SHP77 (cell line): ENCODE measurements at regions not wholly inside any gene's neighbourhood (a gene's known extent, or its start where the extent isn't known, plus 50 kb on each side); places are given as distances from the start of the nearest gene placed in this dataset.
"Not testable (repeated sequence)": the region's sequence is repeated elsewhere in the genome, so short reads cannot be mapped to it uniquely, and the experiment has no call there.

Experiments used
- DNase-seq, 2 experiments: peaks; one replicate each; lab custom pipeline; 2025; lab: John Stamatoyannopoulos, UW

DNA sequence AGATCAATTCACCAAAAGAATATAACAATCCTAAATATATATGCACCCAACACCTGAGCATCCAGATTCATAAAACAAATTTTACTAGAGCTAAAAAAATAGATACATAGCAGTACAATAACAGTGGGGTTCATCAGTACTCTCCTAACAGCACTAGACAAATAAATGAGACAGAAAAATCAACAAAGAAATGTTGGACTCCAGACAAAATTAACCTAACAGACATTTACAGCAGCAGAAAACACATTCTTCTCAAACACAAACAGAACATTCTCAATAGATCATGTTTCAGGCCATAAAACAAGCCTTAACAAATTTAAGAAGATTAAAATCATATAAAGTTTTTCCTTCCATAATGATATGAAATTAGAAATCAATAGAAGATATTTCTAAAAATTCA lies 124.8 kb upstream of the NECTIN3 start:
- no peak for DNase-seq

DNA sequence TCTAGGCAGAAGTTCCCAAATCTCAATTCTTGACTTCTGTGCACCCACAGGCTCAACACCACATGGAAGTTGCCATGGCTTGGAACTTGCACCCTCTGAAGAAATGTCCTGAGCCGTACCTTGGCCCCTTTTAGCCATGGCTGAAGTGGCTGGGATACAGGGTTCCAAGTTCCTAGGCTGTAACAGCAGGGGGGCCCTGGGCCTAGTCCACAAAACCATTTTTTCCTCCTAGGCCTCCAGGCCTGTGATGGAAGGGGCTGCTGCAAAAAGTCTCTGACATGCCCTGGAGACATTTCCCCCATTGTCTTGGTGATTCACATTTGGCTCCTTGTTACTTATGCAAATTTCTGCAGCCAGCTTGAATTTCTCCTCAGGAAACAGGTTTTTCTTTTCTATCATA lies 122.4 kb upstream of the NECTIN3 start:
- not testable (repeated sequence) for DNase-seq

DNA sequence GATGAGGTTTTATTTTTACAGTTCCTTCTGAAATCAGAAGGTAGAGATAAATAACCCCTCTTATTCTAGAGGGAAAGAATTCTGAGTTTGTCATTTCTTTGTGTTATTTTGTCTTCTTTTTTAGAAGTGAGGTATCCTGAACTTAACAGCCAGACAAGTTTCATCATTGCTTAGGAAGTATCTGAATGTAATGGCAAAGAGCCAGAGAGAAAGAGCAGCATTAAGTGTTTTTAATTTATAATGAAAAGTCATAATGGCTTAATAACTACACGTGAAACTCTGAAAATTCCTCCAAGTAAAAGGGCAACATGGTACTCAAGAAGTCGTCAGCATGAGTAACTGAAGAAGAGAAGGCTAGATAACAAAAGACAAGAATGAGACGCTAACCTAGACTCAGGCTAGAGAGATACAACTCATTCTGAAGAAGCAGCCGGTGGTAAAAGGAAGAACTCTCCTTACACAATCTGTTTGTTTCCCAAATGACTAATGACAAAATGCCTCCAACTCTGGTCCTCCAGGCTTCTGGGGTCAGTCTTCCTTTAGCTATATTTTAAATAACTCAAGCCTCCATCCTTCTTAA lies 116.2 kb upstream of the NECTIN3 start:
- DNase-seq = no peak

DNA sequence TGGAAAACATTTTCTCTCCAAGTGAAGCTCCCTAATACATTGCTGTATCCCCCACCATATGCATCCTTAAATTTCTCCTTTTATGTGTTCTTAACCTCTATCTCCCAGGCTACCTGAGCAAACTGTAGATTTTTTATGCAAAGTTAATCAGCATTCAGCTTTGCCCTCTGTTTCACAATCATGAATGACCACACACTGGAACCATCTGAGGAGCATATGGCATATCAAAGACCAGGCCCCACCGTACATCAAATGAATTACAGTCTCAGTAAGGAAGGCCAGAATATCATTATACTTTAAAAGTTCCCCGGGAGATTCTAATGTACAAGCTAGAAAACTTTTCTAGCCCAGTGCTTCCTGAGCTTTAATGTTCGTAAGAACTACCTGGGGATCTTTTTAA lies 115.5 kb upstream of the NECTIN3 start:
- DNase-seq = no peak

DNA sequence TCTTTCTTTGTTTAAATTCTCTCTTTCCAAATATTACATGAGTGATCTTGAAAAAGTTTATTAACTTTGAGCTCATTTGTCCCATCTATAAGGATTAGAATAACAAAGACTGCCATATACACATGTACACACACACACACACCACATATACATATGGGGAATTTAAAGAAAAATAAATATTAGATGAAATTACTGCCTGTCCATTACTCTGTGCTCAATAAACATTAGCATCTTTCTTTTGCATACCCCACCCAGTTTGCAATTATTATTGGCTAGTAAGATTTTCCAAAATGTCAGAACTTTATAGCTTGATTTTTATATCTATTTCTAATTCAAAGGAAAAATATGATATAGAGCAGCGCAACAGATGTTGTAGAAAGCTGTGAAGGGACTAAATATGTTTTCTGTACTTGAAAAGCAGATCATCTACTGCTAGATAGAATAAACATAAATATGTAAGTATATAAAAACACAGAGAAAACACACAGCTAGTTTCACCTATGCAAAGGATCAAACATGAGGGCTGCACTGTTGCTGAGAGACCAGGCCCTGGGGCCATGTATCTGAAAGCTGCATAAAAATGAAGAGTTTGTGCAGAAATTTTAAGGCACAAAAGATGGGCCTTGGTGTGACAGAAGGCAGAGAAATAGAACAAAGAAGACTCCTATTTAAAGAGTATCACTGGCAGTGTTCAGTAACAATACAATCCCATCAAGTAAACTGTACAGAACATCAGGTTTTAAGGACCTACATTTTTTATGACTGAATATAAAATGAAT lies 114.2 kb upstream of the NECTIN3 start:
- DNase-seq = no peak

DNA sequence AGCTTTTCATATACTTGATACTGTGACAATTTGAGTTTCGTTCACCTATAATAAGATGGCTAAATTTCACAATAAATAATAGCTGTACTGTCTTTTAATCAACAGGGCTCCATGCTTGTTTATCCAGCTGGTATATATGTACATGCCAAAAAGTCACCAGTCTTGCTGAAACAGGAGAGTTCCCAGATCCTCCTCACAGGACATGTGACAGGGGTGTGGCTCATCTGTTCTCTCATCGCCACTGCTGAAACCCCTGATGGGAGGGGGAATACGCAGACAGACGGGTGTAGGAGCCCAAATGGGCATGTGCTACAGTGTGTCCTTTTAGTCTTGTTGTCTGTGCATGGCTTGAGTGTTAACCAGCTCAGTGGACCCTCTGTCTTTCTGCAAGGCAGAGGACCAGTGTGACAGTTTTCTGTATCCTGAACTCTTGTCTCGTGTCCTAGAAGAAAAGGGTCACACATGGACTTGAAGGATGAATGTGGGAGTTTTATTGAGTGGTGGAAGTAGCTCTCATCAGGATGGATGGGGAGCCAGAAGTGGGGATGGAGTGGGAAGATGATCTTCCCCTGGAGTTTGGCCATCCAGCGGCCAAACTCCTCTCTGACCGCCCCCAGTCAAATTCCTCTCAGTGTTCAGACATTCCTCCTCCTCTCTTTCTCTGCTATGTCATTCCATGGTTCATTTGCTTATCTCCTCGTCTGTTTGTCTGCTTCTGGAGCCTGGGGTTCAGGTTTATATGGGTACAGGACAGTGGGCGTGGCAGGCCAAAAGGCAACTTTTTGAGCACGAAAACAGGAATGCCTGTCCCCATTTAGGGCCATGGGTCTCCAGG lies 113.1 kb upstream of the NECTIN3 start:
- DNase-seq = no peak

DNA sequence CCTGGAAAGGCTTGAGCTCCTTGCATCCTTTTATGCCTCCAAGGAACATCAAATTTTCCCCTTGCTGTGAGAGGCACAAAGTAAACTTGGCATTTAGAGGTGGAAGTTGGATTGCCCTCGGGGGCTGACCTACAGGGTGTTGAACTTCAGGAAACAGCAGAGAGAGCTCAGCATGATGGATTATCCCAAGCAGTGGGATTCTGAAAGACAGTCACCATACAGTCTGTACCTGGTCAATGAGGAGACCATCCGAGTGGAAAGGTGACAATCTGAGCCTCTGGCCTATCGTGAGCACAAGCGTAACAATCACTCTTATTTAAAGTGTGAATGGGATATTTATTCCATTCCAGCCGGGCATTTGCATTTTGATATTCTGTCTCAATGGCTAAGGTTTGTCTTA lies 105.6 kb upstream of the NECTIN3 start:
- no peak for DNase-seq

DNA sequence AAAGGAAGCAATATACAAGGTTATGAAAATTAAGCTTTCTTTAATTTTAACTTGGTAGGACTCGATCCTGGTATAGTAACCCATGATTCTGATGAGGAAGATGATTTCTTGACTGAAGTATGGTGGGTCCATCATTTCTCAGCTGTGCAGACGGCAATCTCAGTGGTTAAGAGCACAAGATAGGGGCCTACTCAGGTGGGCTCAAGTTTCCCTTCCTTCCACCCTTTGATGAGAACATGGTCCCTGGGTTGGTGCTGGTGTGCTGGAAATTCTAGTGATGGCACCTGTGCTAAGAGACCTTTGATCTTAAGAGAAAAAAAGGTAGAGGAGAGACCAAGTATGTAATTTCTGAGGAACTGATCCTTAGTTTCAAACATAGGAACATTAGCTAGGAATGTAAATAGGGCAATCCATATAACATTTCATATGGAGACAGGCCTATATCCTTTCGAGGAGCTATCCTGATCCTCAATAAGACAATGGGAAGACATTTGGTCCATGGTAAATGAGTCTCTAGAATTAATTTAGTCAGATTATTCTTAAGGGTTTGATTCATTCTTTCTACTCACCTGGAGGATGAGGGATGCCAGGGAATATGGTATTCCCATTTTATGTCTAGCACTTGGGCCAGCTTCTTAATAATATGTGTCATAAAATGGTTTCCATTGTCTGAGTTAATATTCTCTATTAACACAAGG lies 104.5 kb upstream of the NECTIN3 start:
- no peak for DNase-seq

DNA sequence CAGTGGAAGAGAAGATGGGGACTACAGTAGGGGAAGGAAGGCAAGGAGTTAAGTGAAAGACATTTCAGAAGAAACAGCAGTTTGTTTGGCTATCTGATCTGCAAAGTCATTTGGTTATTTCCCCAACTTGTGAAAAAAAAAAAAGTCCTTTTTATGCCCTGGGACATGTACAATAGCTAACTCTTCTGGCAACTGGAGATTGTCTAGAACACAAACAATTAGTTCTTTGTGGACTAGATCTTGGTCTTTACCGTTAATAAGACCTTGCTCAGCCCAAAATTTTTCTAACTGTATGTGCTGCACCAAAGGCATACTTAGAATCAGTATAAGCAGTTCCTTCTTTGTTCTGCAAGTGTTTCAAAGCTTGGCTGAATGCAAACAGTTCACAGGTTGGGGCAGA lies 103.5 kb upstream of the NECTIN3 start:
- no peak for DNase-seq

DNA sequence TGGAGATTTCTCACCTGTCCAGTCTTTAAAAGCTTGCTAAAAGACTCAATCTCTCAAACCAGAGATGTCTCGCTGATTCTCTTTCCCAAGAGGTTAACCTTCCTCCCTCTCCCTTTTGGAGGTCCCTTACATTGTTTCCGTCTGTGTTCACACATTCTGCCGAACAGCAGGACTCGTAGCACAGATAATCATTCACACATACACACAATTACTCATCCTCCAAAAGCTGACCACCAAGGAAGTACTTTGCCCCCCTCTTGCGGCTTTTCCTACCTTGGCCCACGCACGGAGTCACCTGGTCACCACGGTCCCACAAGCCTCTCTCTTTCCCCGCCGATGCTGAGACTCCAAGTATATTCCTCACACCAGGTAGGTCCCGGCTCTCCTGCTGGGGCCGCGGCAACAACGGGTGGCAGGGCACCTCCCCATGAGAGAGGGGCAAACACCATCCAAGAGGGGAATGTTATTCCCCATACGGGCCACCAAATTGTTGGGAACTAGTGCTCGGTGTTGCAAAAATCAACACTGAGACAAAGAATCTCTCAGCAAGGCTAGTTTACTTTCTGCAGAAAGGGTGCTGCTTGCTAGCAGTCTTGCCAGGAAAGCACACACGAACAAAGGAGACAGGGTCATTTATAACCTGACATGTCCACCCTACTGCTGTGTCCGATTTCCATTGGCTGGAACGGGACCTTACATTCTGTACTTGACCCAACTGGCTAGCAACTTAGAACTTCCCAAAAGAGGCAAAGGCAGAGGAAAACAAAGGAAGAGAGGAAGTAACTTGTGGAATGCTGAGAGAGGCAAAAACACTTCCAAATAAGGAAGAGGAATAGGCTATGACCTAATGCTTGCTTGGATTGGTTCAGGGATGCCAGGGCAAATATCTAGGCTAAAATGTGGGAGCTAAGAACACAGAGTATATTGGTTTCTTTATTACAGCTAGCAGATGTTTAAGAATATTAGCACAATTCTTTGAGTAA lies 102.1 kb upstream of the NECTIN3 start:
- DNase-seq = no peak

DNA sequence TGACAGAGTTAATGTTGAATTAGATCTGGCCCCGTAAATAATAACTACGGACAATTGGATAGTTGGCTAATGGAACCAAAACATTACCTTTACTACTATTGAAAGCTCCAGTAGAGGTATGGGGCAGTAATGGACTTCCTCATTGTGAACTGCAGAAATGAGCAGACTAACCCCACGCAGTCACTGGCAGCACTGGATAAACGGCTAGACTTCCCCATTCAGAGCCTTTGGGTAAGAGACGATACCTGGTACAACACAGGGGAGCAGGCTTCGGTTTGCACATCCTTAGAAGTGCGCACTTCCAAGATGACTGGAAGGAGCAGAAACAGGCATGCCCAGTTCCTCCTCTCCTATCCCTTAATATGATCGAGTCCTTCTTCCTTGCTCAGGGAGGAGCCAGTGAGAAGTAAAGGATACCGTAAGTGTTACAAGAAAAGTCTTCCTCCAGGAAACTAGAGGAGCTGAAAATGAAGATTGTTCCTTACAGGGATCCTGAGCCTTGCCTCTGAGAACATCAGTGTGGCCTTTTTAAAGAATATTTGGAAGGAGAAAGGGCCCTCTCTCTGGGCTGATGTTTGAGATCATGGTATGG lies 100.5 kb upstream of the NECTIN3 start:
- DNase-seq = no peak

DNA sequence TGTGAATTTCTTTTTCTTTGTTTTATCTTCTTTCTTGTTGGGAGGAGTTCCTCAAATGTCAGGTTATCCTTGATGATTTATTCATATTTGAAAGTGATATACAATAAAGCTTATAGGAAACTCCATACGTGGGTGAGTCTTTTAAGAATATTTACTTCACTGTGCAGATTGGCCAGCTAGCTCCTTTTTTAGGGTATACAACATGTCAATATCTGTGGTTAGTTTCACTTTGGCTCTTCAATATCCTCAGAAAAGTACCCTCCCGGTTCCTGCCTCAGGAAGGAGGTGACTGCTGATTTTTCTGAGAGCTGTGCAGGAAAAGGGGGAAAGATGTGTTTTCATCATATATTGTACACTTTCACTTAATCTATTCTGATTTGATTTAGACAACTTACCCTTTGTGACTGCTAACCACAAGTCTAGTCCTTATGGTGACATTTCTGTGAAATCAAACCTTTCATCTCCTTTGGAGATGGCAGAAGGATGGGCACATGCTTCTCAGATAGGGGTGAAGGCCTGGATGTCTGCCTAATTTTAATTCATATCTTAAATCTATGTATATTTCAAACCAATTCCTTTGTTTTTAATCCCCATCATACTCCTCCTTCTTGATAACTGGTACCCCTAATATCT lies 98.2 kb upstream of the NECTIN3 start:
- DNase-seq = no peak

DNA sequence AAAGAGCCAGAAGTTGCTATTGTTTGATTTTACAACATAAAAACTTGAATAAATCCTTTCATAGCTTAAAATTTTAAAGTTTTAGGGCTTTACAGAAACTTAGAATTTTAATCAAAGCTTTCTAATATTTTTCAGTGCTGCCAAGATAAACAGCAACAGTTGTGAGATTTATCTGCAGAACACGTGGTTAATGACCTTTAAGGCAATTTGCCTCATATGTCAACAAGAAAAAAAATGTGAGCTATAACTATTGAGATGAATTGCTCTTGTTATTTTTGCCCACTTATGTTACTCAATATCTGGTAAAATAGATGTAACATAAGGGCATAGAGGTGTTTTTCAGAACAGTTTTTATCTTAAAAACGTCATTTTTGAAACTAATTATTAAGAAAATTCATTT lies 96.7 kb upstream of the NECTIN3 start:
- DNase-seq = no peak

DNA sequence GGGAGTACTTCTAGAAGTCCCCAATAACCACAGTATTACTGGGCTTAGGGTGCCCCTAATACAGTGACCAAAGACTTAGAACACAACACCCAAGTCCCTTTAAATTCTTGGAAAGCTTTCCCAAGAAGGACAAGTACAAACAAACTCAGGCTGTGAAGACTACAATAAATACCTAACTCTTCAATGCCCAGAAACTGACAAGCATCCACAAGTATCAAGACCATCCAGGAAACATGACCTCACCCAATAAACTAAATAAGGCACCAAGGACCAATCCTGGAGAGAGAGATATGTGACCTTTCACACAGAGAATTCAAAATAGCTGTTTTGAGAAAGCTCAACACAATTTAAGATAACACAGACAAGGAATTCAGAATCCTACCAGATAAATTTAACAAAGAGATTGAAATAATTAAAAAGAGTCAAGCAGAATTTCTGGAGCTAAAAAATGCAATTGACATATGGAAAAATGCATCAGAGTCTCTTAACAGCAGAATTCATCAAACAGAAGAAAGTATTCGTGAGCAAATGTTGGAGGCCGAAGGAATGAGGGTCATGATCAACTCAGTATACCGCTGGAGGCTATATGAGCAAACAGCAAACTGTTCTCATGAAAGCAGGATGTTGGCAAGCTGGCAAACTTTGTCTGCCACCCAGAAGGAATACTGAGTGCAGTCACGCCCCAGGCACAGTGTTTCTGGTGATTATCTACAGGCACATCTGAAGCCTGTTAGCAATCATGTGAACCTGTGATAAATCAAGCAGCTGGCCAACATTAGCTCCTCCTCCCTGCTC lies 87.0 kb upstream of the NECTIN3 start:
- no peak for DNase-seq

DNA sequence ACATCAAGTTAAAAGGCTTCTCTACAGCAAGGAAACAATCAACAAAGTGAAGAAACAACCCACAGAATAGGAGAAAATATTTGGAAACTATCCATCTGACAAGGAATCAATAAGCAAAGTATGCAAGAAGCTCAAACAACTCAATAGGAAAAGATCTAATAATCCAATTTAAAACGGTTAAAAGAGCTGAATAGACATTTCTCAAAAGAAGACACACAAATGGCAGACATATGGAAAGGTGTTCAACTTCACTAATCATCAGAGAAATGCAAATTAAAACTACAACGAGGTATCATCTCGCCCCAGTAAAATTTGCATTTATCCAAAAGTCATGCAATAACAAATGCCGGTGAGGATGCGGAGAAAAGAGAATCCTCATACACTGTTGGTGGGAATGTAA lies 82.2 kb upstream of the NECTIN3 start:
- no peak for DNase-seq

DNA sequence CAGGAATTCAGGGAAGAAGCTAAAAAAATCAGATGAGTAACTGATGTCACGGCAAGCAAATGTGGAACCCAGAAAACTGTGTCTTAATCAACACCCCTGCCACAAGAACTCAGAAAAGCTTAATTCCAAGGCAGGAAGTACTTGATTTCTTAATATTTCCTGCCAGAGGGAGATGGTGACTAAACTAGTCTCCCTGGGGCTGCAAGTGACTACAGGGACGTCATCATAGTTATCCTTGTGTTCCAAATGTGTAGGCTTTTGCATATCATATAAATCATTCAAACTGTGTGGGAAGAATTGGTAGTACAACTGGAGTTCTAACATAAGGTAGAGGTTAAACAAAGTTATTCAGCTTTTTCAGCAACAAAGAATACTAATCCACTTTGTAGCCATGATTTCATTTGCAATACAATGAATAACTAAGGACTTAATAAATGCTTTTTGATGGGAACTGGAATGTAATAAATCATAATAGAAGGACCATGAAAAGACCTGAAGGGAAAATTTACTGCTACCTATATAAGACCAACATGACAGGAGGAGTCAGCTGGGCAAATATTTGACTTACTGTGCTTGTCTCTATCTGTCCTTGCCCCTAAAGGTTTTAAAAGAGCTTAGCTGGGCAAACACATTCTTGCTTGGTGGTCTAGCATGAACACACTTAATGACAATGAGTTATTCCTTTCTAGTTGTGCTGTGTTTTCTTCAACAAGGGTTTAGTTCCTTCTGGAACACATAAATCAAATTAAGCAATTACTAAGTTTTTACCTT lies 76.0 kb upstream of the NECTIN3 start:
- peak; percentile 92 to 93 for DNase-seq

DNA sequence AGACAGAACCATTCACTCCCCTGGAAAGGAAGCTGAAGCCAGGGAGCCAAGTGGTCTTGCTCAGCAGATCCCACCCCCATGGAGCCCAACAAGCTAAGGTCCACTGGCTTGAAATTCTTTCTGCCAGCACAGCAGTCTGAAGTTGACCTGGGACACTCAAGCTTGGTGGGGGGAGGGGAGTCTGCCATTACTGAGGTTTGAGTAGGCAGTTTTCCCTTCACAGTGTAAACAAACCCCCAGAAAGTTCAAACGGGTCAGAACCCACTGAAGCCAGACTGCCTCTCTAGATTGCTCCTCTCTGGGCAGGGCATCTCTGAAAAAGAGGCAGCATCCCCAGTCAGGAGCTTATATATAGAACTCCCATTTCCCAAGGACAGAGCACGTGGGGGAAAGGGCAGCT lies 72.8 kb upstream of the NECTIN3 start:
- not testable (repeated sequence) for DNase-seq

DNA sequence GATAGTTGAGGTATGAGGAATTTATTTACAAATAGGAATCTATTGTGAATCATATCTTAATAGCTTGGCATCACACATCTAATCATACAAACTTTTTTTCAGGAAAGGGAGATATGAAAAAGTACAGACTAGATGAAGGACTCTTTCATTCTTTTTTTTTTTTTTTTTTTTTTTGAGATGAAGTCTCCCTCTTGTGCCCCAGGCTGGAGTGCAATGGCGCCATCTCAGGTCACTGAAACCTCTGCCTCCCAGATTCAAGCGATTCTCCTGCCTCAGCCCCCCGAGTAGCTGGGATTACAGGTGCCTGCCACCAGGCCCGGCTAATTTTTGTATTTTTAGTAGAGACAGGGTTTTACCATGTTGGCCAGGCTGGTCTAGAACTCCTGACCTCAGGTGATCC lies 65.1 kb upstream of the NECTIN3 start:
- not testable (repeated sequence) for DNase-seq
